Ovary (tissue), 7 donors: ENCODE measurements at regions not wholly inside any gene's neighbourhood (a gene's known extent, or its start where the extent isn't known, plus 50 kb on each side); places are given as distances from the start of the nearest gene placed in this dataset.
"Not testable (repeated sequence)": the region's sequence is repeated elsewhere in the genome, so short reads cannot be mapped to it uniquely, and the experiment has no call there.

Source experiments
- DNase-seq, 5 donors: peaks; one replicate each; pipeline ENCODE4 v3.0.0-alpha.2; 2019 to 2020
- H3K27ac ChIP-seq, 2 donors: fragments of 200-600 bp; one replicate each; pipeline versions ENCODE4 v1.5.1 to v1.8.0; 2019 to 2022
- H3K27me3 ChIP-seq: fragments of 200-600 bp; one replicate; pipeline ENCODE4 v1.8.0; 2022
- H3K36me3 ChIP-seq: fragments of 200-600 bp; sonication (generic); one replicate; pipeline ENCODE4 v1.5.1; 2019
- H3K4me1 ChIP-seq: one replicate; pipeline ENCODE4 v1.8.1; 2013; ENCODE audit warnings: mild to moderate bottlenecking, moderate library complexity; ENCODE audit not compliant: insufficient read depth
- H3K4me3 ChIP-seq: fragments of 200-600 bp; sonication (generic); one replicate; pipeline ENCODE4 v1.5.1; 2017
- H3K9me3 ChIP-seq, 2 donors: fragments of 200-600 bp in 1 of 2; sonication (generic) in 1 of 2; one replicate each; pipeline versions ENCODE4 v1.5.1 to v1.8.1; 2013 to 2019; ENCODE audit warnings: mild to moderate bottlenecking in 1 of 2, moderate library complexity in 1 of 2
- EP300 ChIP-seq: sonication (generic); formaldehyde crosslinking; IDR thresholded peaks from one replicate; pipeline ENCODE4 v1.6.1; 2017; ENCODE audit warnings: antibody characterized with exemption
- POLR2A ChIP-seq: fragments of 450-650 bp; IDR thresholded peaks from one replicate; pipeline ENCODE4 v1.6.1; 2017; ENCODE audit warnings: antibody characterized with exemption, mild to moderate bottlenecking, moderate library complexity
- WGBS, 3 donors: extraction: QIAGEN DNeasy Blood & Tissue Kit in 1 of 3; methylation state at CpG; one replicate each; pipeline versions ENCODE4 v1.1.5 to v1.1.7; 2013 to 2017; 5-methylcytosine and 5-hydroxymethylcytosine counted together
- intact Hi-C, 4 donors: fragments of 100-400 bp; cut with DNase I; formaldehyde crosslinking; loops; one replicate each; pipeline versions ENCODE4 v1.11.0 to v1.15.1; 2022 to 2023
- TF ChIP-seq, protein P1 (sequence below), 3 donors: fragments of 450-650 bp in 2 of 3; fragments of 200-600 bp in 1 of 3; IDR thresholded peaks; one replicate each; pipeline versions ENCODE4 v1.5.1 to v1.8.0; 2016 to 2022; ENCODE audit warnings: antibody characterized with exemption in 3 of 3, mild to moderate bottlenecking in 1 of 3
- donor health status: DM: no; HTN: no; CAD: no; lungs with moderate emphysema.
- donor health status: DM: no; HTN: no; CAD: no.
- donor health status: Bipolar disorder and iron deficiency.
- donor health status: DM: no; HTN: no; CAD: no.
- donor health status: DM: yes; HTN: yes; CAD: no.

GRCh38 chr9:73923796-73924195, 573.3 kb upstream of the RORB start:
- TF ChIP-seq, protein P1, sequence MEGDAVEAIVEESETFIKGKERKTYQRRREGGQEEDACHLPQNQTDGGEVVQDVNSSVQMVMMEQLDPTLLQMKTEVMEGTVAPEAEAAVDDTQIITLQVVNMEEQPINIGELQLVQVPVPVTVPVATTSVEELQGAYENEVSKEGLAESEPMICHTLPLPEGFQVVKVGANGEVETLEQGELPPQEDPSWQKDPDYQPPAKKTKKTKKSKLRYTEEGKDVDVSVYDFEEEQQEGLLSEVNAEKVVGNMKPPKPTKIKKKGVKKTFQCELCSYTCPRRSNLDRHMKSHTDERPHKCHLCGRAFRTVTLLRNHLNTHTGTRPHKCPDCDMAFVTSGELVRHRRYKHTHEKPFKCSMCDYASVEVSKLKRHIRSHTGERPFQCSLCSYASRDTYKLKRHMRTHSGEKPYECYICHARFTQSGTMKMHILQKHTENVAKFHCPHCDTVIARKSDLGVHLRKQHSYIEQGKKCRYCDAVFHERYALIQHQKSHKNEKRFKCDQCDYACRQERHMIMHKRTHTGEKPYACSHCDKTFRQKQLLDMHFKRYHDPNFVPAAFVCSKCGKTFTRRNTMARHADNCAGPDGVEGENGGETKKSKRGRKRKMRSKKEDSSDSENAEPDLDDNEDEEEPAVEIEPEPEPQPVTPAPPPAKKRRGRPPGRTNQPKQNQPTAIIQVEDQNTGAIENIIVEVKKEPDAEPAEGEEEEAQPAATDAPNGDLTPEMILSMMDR (IDR thresholded peaks at IDR 0.05): no peak
- H3K9me3 ChIP-seq: no peaks in the 10 kb centered on the region
- no peaks in the 10 kb centered on the region for H3K36me3 ChIP-seq
- no peak overlapping the region for H3K27ac ChIP-seq
- WGBS, 3 donors: 71 to 84% (median 71%) methylated on average over 4 of the region's 4 CpGs
- intact Hi-C loops: loop anchor here in 1 of 4 donors (5.0 kb wide), 1 partner anchor 44 kb away; no protein-coding TSS in a partner anchor
- no peaks in the 10 kb centered on the region for H3K4me1 ChIP-seq
- no peaks in the 10 kb centered on the region for H3K27me3 ChIP-seq
- H3K4me3 ChIP-seq: no peak overlapping the region
- DNase-seq: no peak

- Histone ChIP-seq H3K27me3 (no peaks in the 10 kb centered on the region), H3K27ac (no peak overlapping the region), H3K9me3 (no peaks in the 10 kb centered on the region), H3K36me3 (no peaks in the 10 kb centered on the region), H3K4me1 (no peaks in the 10 kb centered on the region), H3K4me3 (no peak overlapping the region)
- intact Hi-C loops: no loop called here
- TF ChIP-seq EP300 (no peak), POLR2A (no peak)
- TF ChIP-seq, protein P1 (IDR thresholded peaks at IDR 0.05): no peak
- DNase-seq: no peak
- WGBS, 3 donors: 60 to 65% (median 62%) methylated on average over 4 of the region's 4 CpGs
Measured at GRCh38 chr9:73951147-73951546, 546.0 kb upstream of the RORB start.

- intact Hi-C loops: loop anchor here in 1 of 4 donors (10.0 kb wide), 1 partner anchor 58 kb away; no protein-coding TSS in a partner anchor
- whole genome bisulfite sequencing, 3 donors: 54 to 65% (median 55%) methylated on average over 4 of the region's 4 CpGs
Measured at GRCh38 chr9:73962792-73963191, 534.3 kb upstream of the RORB start.

GRCh38 chr9:73969936-73970335, 527.2 kb upstream of the RORB start:
- no peaks in the 10 kb centered on the region for H3K27me3 ChIP-seq
- WGBS, 3 donors: 95 to 100% (median 96%) methylated on average over 1 of the region's 1 CpG
- no peaks in the 10 kb centered on the region for H3K36me3 ChIP-seq
- TF ChIP-seq POLR2A: no peak
- TF ChIP-seq, protein P1 (IDR thresholded peaks at IDR 0.05): no peak
- no peak for TF ChIP-seq EP300
- H3K4me1 ChIP-seq: no peaks in the 10 kb centered on the region
- H3K9me3 ChIP-seq: no peaks in the 10 kb centered on the region
- H3K4me3 ChIP-seq: no peak overlapping the region
- H3K27ac ChIP-seq: no peak overlapping the region
- no peak for DNase-seq
- intact Hi-C loops: loop anchor here in 2 of 4 donors (5.0 to 10.0 kb wide), 2 partner anchors 48 to 65 kb away; no protein-coding TSS in a partner anchor

More at GRCh38 chr9:73962792-73963191, 534.3 kb upstream of the RORB start:
- Histone ChIP-seq H3K9me3 (no peaks in the 10 kb centered on the region), H3K36me3 (no peaks in the 10 kb centered on the region), H3K27ac (no peak overlapping the region), H3K4me1 (no peaks in the 10 kb centered on the region), H3K27me3 (no peaks in the 10 kb centered on the region), H3K4me3 (no peak overlapping the region)
- no peak for DNase-seq
- no peak for TF ChIP-seq POLR2A
- no peak for TF ChIP-seq EP300
- TF ChIP-seq, protein P1 (IDR thresholded peaks at IDR 0.05): no peak

- H3K36me3 ChIP-seq, H3K9me3 ChIP-seq, DNase-seq, H3K27ac ChIP-seq, intact Hi-C loops, H3K4me3 ChIP-seq, H3K27me3 ChIP-seq, H3K4me1 ChIP-seq: not testable (repeated sequence)
- WGBS, 3 donors: 68 to 81% (median 79%) methylated on average over 3 of the region's 3 CpGs
Measured at GRCh38 chr9:73976424-73976823, 520.7 kb upstream of the RORB start.
